ENCODE measurements at regions not wholly inside any gene's neighbourhood (a gene's known extent, or its start where the extent isn't known, plus 50 kb on each side); places are given as distances from the start of the nearest gene placed in this dataset.

GRCh38 chr12:127623362-127623761 lies 643.6 kb upstream of the TMEM132C start:
- no peak for TF ChIP-seq POLR2AphosphoS5 (IDR thresholded peaks at IDR 0.05)
- TF ChIP-seq CTCF (IDR thresholded peaks at IDR 0.05), result no peak

Measured in stomach (tissue), 4 donors.